ENCODE measurements at regions not wholly inside any gene's neighbourhood (a gene's known extent, or its start where the extent isn't known, plus 50 kb on each side); places are given as distances from the start of the nearest gene placed in this dataset.

GRCh38 chr16:26510924-26511323, 555.8 kb upstream of the C16orf82 start:
- Histone ChIP-seq H3K4me3 (no peak overlapping the region), H3K27ac (no peak overlapping the region), H3K4me1 (no peaks in the 10 kb centered on the region), H3K27me3 (no peaks in the 10 kb centered on the region), H3K9me3 (no peaks in the 10 kb centered on the region), H3K36me3 (no peaks in the 10 kb centered on the region)
- DNase-seq, result no peak
- TF ChIP-seq POLR2A (IDR thresholded peaks at IDR 0.05) (no peak), CTCF (IDR thresholded peaks at IDR 0.05) (no peak)

GRCh38 chr16:26511463-26511862, 555.3 kb upstream of the C16orf82 start:
- Histone ChIP-seq H3K27me3 (no peaks in the 10 kb centered on the region), H3K4me3 (no peak overlapping the region), H3K9me3 (no peaks in the 10 kb centered on the region), H3K4me1 (no peaks in the 10 kb centered on the region), H3K36me3 (no peaks in the 10 kb centered on the region), H3K27ac (no peak overlapping the region)
- no peak for TF ChIP-seq POLR2A (IDR thresholded peaks at IDR 0.05)
- no peak for TF ChIP-seq CTCF (IDR thresholded peaks at IDR 0.05)
- DNase-seq, result no peak

- no peaks in the 10 kb centered on the region for H3K4me1 ChIP-seq
These were observed 545.1 kb upstream of the C16orf82 start for GRCh38 chr16:26521626-26522025.

GRCh38 chr16:26524281-26524680, 542.4 kb upstream of the C16orf82 start:
- no peaks in the 10 kb centered on the region for H3K27me3 ChIP-seq
- H3K4me1 ChIP-seq, result no peaks in the 10 kb centered on the region
- H3K27ac ChIP-seq, result no peak overlapping the region
- no peaks in the 10 kb centered on the region for H3K36me3 ChIP-seq
- H3K9me3 ChIP-seq, result no peaks in the 10 kb centered on the region
- no peak for DNase-seq
- H3K4me3 ChIP-seq, result no peak overlapping the region
- TF ChIP-seq CTCF (IDR thresholded peaks at IDR 0.05) (no peak), POLR2A (IDR thresholded peaks at IDR 0.05) (no peak)

More at GRCh38 chr16:26521626-26522025, 545.1 kb upstream of the C16orf82 start:
- TF ChIP-seq CTCF (IDR thresholded peaks at IDR 0.05) (no peak), POLR2A (IDR thresholded peaks at IDR 0.05) (no peak)
- H3K4me3 ChIP-seq, result no peak overlapping the region
- no peak for DNase-seq
- H3K9me3 ChIP-seq, result no peaks in the 10 kb centered on the region
- no peaks in the 10 kb centered on the region for H3K27me3 ChIP-seq
- H3K27ac ChIP-seq, result no peak overlapping the region
- no peaks in the 10 kb centered on the region for H3K36me3 ChIP-seq

GRCh38 chr16:26524846-26525245, 541.9 kb upstream of the C16orf82 start:
- Histone ChIP-seq H3K4me3 (no peak overlapping the region), H3K4me1 (no peaks in the 10 kb centered on the region), H3K36me3 (no peaks in the 10 kb centered on the region), H3K27ac (no peak overlapping the region), H3K27me3 (no peaks in the 10 kb centered on the region), H3K9me3 (no peaks in the 10 kb centered on the region)
- TF ChIP-seq POLR2A (IDR thresholded peaks at IDR 0.05) (no peak), CTCF (IDR thresholded peaks at IDR 0.05) (no peak)
- no peak for DNase-seq

GRCh38 chr16:26525856-26526255, 540.9 kb upstream of the C16orf82 start:
- H3K4me3 ChIP-seq, result no peak overlapping the region
- no peaks in the 10 kb centered on the region for H3K27me3 ChIP-seq
- no peaks in the 10 kb centered on the region for H3K36me3 ChIP-seq
- H3K9me3 ChIP-seq, result no peaks in the 10 kb centered on the region
- no peaks in the 10 kb centered on the region for H3K4me1 ChIP-seq
- no peak overlapping the region for H3K27ac ChIP-seq
- DNase-seq, result no peak
- TF ChIP-seq CTCF (IDR thresholded peaks at IDR 0.05) (no peak), POLR2A (IDR thresholded peaks at IDR 0.05) (no peak)
